K562 (cell line): ENCODE measurements at regions not wholly inside any gene's neighbourhood (a gene's known extent, or its start where the extent isn't known, plus 50 kb on each side); places are given as distances from the start of the nearest gene placed in this dataset.

Experiments used
- ATAC-seq: fragments of 200-7000 bp; cut with Tn5 transposase; 3 replicates; pipeline ENCODE4 v1.9.1; 2020; ENCODE audit warnings: moderate library complexity
- BruUV-seq: library from RNA; stranded (reverse); fragments of 400-500 nt; replicated peaks from 2 replicates; lab custom pipeline; 2021; lab: Mats Ljungman, UMichigan
- CTCF ChIA-PET: fragments of 300-600 bp; formaldehyde crosslinking; extraction: SDS; loops from one replicate; lab custom pipeline; 2021; ENCODE audit warnings: low intra/inter-chr PET ratio; lab: Yijun Ruan, JAX
- POLR2A ChIA-PET: fragments of 300-600, 350-650 bp; sonication (Branson Sonifier 250); formaldehyde crosslinking; extraction: SDS; loops from one replicate; lab custom pipeline; 2021; ENCODE audit warnings: antibody characterized with exemption, inconsistent platforms; lab: Yijun Ruan, JAX
- DNase-seq, 4 experiments: peaks; one replicate each; pipeline versions ENCODE4 v3.0.0 to v3.0.0-alpha.2; 2011 to 2018; ENCODE audit warnings: low spot score in 3 of 4, mixed read lengths in 3 of 4; ENCODE audit errors: extremely low read depth in 1 of 4
- FAIRE-seq: peaks from 2 replicates; lab custom pipeline; 2011; peaks lifted over from hg19 to GRCh38; lab: Jason Lieb, UNC
- H2AFZ ChIP-seq: 2 replicates; pipeline ENCODE4 v1.6.0; 2011; ENCODE audit warnings: low read depth, low read length, control low read depth, inconsistent platforms
- H3K27ac ChIP-seq: fragments of 200-600 bp; 3 replicates; pipeline ENCODE4 v1.8.0; 2011; ENCODE audit warnings: low read depth, mild to moderate bottlenecking, control low read depth, inconsistent platforms, low read length, moderate library complexity, mixed read lengths; ENCODE audit errors: extremely low read depth
- H3K27me3 ChIP-seq, 2 experiments: fragments of 300-600 bp in 1 of 2; 2 replicates in 1 of 2; 3 replicates in 1 of 2; pipeline versions ENCODE4 v1.6.0 to v1.8.0; 2011; ENCODE audit warnings: inconsistent platforms in 2 of 2, low read length in 2 of 2, mild to moderate bottlenecking in 1 of 2, mixed read lengths in 1 of 2, moderate library complexity in 1 of 2; ENCODE audit not compliant: control insufficient read depth in 2 of 2, insufficient read depth in 2 of 2
- H3K36me3 ChIP-seq: fragments of 300-600 bp; 3 replicates; pipeline ENCODE4 v1.8.0; 2011; ENCODE audit warnings: mild to moderate bottlenecking, low read length, inconsistent platforms; ENCODE audit not compliant: control insufficient read depth, insufficient read depth
- H3K4me1 ChIP-seq, 2 experiments: fragments of 200-600 bp in 1 of 2; replicated peaks in 1 of 2; 2 replicates in 1 of 2; 3 replicates in 1 of 2; pipeline versions ENCODE4 v1.5.1 to v1.8.0; 2011; ENCODE audit warnings: inconsistent platforms in 2 of 2, low read length in 2 of 2, mild to moderate bottlenecking in 1 of 2, mixed read lengths in 1 of 2, moderate library complexity in 1 of 2; ENCODE audit not compliant: control insufficient read depth in 2 of 2, insufficient read depth in 2 of 2
- H3K4me2 ChIP-seq: 2 replicates; pipeline ENCODE4 v1.6.1; 2011; ENCODE audit warnings: low read length, control low read depth, inconsistent platforms, mixed read lengths; ENCODE audit not compliant: insufficient read depth
- H3K4me3 ChIP-seq: fragments of 200-600 bp; sonication (generic), shearing (Covaris generic); 2 replicates; pipeline ENCODE4 v1.5.1; 2016; ENCODE audit warnings: control low read depth, inconsistent platforms
- H3K79me2 ChIP-seq: fragments of 200-600 bp; 3 replicates; pipeline ENCODE4 v1.8.0; 2011; ENCODE audit warnings: low read length, inconsistent platforms; ENCODE audit not compliant: control insufficient read depth, insufficient read depth
- H3K9ac ChIP-seq, 2 experiments: 2 replicates each; pipeline versions ENCODE4 v1.6.0 to v1.6.1; 2011; ENCODE audit warnings: low read depth in 2 of 2, low read length in 2 of 2, control low read depth in 1 of 2, inconsistent platforms in 1 of 2, mild to moderate bottlenecking in 1 of 2, mixed read lengths in 1 of 2; ENCODE audit not compliant: insufficient read depth in 1 of 2
- H3K9me1 ChIP-seq: one replicate; pipeline ENCODE4 v1.6.0; 2011; ENCODE audit warnings: inconsistent platforms, mild to moderate bottlenecking, low read length, moderate library complexity; ENCODE audit not compliant: control insufficient read depth, insufficient read depth
- H3K9me3 ChIP-seq: replicated peaks from 2 replicates; pipeline ENCODE4 v1.5.1; 2011; ENCODE audit warnings: low read depth, low read length, inconsistent platforms; ENCODE audit not compliant: control insufficient read depth, insufficient read depth
- H4K20me1 ChIP-seq: replicated peaks from 2 replicates; pipeline ENCODE4 v1.6.1; 2011; ENCODE audit warnings: low read length, inconsistent platforms, mixed read lengths; ENCODE audit not compliant: control insufficient read depth, insufficient read depth
- DIDO1 ChIP-seq: fragments of 450-650 bp; IDR thresholded peaks from 2 replicates; pipeline ENCODE4 v1.6.1; 2016; ENCODE audit warnings: low read depth, missing biosample characterization, missing genetic modification characterization
- HDAC2 ChIP-seq: fragments of 450-650 bp; IDR thresholded peaks from 2 replicates; pipeline ENCODE4 v1.6.1; 2016; ENCODE audit warnings: mild to moderate bottlenecking
- HDGF ChIP-seq: fragments of 450-650 bp; IDR thresholded peaks from 2 replicates; pipeline ENCODE4 v1.6.1; 2016
- HNRNPH1 ChIP-seq: fragments of 200-400 bp; formaldehyde crosslinking; optimal IDR thresholded peaks from 2 replicates; pipeline ENCODE3; 2017; ENCODE audit warnings: low read depth, mild to moderate bottlenecking, low read length, moderate library complexity
- RBM39 ChIP-seq: fragments of 200-400 bp; formaldehyde crosslinking; optimal IDR thresholded peaks from 2 replicates; pipeline ENCODE3; 2018; ENCODE audit warnings: low read depth, low read length
- SETDB1 ChIP-seq: IDR thresholded peaks from one replicate; pipeline ENCODE4 v1.6.1; 2012; ENCODE audit warnings: low read length, control low read depth, inconsistent platforms
- U2AF1 ChIP-seq: fragments of 200-400 bp; formaldehyde crosslinking; optimal IDR thresholded peaks from 2 replicates; pipeline ENCODE3; 2017; ENCODE audit warnings: mild to moderate bottlenecking, low read depth, low read length, moderate library complexity
- ZNF384 ChIP-seq: IDR thresholded peaks from 2 replicates; pipeline ENCODE4 v1.6.1; 2012; ENCODE audit warnings: low read depth, low read length, improper control_type of control experiment
- ZNF586 ChIP-seq: fragments of 450-650 bp; formaldehyde crosslinking; conservative IDR thresholded peaks from 2 replicates; pipeline ENCODE4 v1.4.0; 2020; ENCODE audit warnings: mild to moderate bottlenecking, moderate library complexity
- WGBS: fragments of 100-300 bp; shearing (Covaris generic); methylation state at CpG from one replicate; pipeline ENCODE4 v1.1.6; 2016; ENCODE audit warnings: low coverage, mixed read lengths; ENCODE audit not compliant: insufficient coverage; ENCODE audit errors: missing lambda C conversion rate; 5-methylcytosine and 5-hydroxymethylcytosine counted together
- in situ Hi-C: fragments of 300-500 bp; cut with MboI; formaldehyde crosslinking; loops from 4 replicates; pipeline ENCODE4 v1.15.0; 2018; ENCODE audit warnings: inconsistent platforms, mixed read lengths
- intact Hi-C: fragments of 100-400 bp; cut with micrococcal nuclease; formaldehyde crosslinking; loops from 2 replicates; pipeline ENCODE4 v1.14.2; 2022
- TF ChIP-seq, protein P1 (sequence below): sonication (generic); formaldehyde crosslinking; IDR thresholded peaks from 2 replicates; pipeline ENCODE4 v1.8.0; 2022; ENCODE audit warnings: mild to moderate bottlenecking, missing genetic modification reagents
- TF ChIP-seq, protein P2 (sequence below), 3 experiments: fragments of 200-800 bp in 1 of 3; fragments of 250-450 bp in 1 of 3; fragments of 450-650 bp in 1 of 3; sonication (Bioruptor Pico) in 1 of 3; sonication (Bioruptor generic) in 1 of 3; formaldehyde crosslinking in 1 of 3; IDR thresholded peaks; 2 replicates each; pipeline versions ENCODE4 v1.6.1 to v1.8.0; 2016 to 2022; ENCODE audit warnings: mild to moderate bottlenecking in 2 of 3, missing genetic modification characterization in 2 of 3, missing compliant biosample characterization in 1 of 3, moderate library complexity in 1 of 3

DNA sequence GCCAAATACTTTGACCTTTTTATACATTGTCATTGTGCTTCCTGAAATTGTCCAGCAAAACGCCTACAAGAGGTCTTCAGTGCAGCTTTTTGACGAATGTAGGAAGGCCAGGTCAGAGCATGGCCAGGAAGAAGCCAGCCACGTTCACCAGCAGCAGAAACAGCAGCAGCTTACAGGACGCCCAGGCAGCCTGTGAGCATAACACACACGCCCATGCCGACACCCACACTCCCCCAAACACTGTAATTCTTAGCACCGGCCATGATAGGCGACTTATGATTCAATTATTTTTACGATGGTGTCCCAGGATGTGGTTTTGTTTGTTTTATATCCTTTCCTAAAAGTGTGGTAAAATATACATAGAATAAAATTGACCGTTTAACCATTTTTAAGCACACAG, 249.1 kb upstream of the SALL3 start:
- no peaks in the 10 kb centered on the region for H3K79me2 ChIP-seq
- TF ChIP-seq HDGF (no peak), SETDB1 (no peak), HDAC2 (no peak), U2AF1 (no peak), ZNF586 (no peak), HNRNPH1 (no peak)
- TF ChIP-seq, protein P1, sequence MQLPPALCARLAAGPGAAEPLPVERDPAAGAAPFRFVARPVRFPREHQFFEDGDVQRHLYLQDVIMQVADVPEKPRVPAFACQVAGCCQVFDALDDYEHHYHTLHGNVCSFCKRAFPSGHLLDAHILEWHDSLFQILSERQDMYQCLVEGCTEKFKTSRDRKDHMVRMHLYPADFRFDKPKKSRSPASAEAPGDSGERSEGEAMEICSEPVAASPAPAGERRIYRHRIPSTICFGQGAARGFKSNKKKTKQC (CRISPR knock-in tag) = no peak
- H3K9ac ChIP-seq = no peak overlapping the region
- no peaks in the 10 kb centered on the region for H4K20me1 ChIP-seq
- BruUV-seq = no TSS peak
- in situ Hi-C loops (no loop called here), intact Hi-C loops (no loop called here)
- FAIRE-seq (no peak), ATAC-seq (no peak), DNase-seq (no peak)
- no peaks in the 10 kb centered on the region for H3K4me1 ChIP-seq
- H3K27me3 ChIP-seq = peaks cover 0 to 40% of the 10 kb centered on the region in 2 experiments; a peak in 3 of 5 replicates
- H2AFZ ChIP-seq = no peak overlapping the region
- CTCF ChIA-PET = no interaction called here
- H3K4me2 ChIP-seq = no peak overlapping the region
- no peaks in the 10 kb centered on the region for H3K9me3 ChIP-seq
- no peak overlapping the region for H3K4me3 ChIP-seq
- no peaks in the 10 kb centered on the region for H3K36me3 ChIP-seq
- WGBS = 0% methylated on average over 10 of the region's 10 CpGs
- H3K27ac ChIP-seq = no peak overlapping the region
- POLR2A ChIA-PET = no interaction called here
- no peaks in the 10 kb centered on the region for H3K9me1 ChIP-seq

DNA sequence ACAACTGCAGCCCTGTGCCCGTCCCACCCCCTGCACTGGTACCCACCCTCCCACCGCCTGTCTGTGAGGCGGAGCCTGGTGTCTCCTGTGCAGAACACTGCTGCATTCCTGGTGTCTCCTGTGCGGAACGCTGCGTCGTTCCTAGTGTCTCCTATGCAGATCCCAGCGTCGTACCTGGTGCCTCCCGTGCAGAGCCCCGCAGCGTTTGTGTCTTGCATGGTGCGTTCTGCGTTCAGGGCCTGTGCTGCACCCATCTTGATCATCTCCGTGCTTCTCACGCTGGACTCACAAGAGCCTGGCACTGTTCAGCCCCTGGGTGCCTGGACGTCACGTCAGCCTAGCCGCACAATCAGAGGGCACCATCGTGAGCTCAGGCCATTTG, 248.6 kb upstream of the SALL3 start:
- Histone ChIP-seq H3K27me3 (peaks cover 0 to 45% of the 10 kb centered on the region in 2 experiments; a peak in 3 of 5 replicates), H3K9me1 (no peaks in the 10 kb centered on the region), H3K4me1 (no peaks in the 10 kb centered on the region), H4K20me1 (no peaks in the 10 kb centered on the region), H3K4me3 (no peak overlapping the region), H3K36me3 (no peaks in the 10 kb centered on the region), H3K27ac (no peak overlapping the region), H2AFZ (no peak overlapping the region), H3K79me2 (no peaks in the 10 kb centered on the region), H3K9ac (no peak overlapping the region), H3K9me3 (no peaks in the 10 kb centered on the region), H3K4me2 (no peak overlapping the region)
- FAIRE-seq = no peak
- ATAC-seq = no peak
- WGBS = 0% methylated on average over 11 of the region's 20 CpGs
- in situ Hi-C loops = no loop called here
- CTCF ChIA-PET = no interaction called here
- POLR2A ChIA-PET = no interaction called here
- no peak for DNase-seq
- intact Hi-C loops = no loop called here
- BruUV-seq = no TSS peak
- TF ChIP-seq RBM39 (no peak), DIDO1 (no peak), SETDB1 (no peak), ZNF384 (no peak)
- TF ChIP-seq, protein P2, sequence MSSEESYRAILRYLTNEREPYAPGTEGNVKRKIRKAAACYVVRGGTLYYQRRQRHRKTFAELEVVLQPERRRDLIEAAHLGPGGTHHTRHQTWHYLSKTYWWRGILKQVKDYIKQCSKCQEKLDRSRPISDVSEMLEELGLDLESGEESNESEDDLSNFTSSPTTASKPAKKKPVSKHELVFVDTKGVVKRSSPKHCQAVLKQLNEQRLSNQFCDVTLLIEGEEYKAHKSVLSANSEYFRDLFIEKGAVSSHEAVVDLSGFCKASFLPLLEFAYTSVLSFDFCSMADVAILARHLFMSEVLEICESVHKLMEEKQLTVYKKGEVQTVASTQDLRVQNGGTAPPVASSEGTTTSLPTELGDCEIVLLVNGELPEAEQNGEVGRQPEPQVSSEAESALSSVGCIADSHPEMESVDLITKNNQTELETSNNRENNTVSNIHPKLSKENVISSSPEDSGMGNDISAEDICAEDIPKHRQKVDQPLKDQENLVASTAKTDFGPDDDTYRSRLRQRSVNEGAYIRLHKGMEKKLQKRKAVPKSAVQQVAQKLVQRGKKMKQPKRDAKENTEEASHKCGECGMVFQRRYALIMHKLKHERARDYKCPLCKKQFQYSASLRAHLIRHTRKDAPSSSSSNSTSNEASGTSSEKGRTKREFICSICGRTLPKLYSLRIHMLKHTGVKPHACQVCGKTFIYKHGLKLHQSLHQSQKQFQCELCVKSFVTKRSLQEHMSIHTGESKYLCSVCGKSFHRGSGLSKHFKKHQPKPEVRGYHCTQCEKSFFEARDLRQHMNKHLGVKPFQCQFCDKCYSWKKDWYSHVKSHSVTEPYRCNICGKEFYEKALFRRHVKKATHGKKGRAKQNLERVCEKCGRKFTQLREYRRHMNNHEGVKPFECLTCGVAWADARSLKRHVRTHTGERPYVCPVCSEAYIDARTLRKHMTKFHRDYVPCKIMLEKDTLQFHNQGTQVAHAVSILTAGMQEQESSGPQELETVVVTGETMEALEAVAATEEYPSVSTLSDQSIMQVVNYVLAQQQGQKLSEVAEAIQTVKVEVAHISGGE (CRISPR knock-in tag; IDR thresholded peaks at IDR 0.05) = no peak
